D721Med (cell line): ENCODE measurements at regions not wholly inside any gene's neighbourhood (a gene's known extent, or its start where the extent isn't known, plus 50 kb on each side); places are given as distances from the start of the nearest gene placed in this dataset.
"Not testable (repeated sequence)": the region's sequence is repeated elsewhere in the genome, so short reads cannot be mapped to it uniquely, and the experiment has no call there.

Experiments
- DNase-seq: peaks from one replicate; pipeline ENCODE4 v3.0.0; 2011; ENCODE audit warnings: low spot score; ENCODE audit not compliant: insufficient read length
- FAIRE-seq: peaks from 2 replicates; lab custom pipeline; 2011; peaks lifted over from hg19 to GRCh38; lab: Jason Lieb, UNC
- CTCF ChIP-seq: IDR thresholded peaks from 2 replicates; pipeline ENCODE4 v1.5.1; 2012; ENCODE audit warnings: mild to moderate bottlenecking, control low read depth; ENCODE audit not compliant: insufficient read depth; ENCODE audit errors: missing control alignments

- FAIRE-seq (no peak), DNase-seq (no peak)
- TF ChIP-seq CTCF: no peak
Observed at GRCh38 chr14:23881282-23881681, 72.3 kb upstream of the DHRS4 start.

GRCh38 chr14:23883684-23884540, 69.7 kb upstream of the DHRS4 start:
- FAIRE-seq (no peak), DNase-seq (no peak)

GRCh38 chr14:23884541-23884904, 69.0 kb upstream of the DHRS4 start:
- no peak for DNase-seq
- TF ChIP-seq CTCF: no peak
- FAIRE-seq: no peak

More at GRCh38 chr14:23883684-23884540, 69.7 kb upstream of the DHRS4 start:
- no peak for TF ChIP-seq CTCF

GRCh38 chr14:23887536-23887935, 66.0 kb upstream of the DHRS4 start:
- no peak for TF ChIP-seq CTCF
- FAIRE-seq (no peak), DNase-seq (no peak)

GRCh38 chr14:23891717-23892116, 61.9 kb upstream of the DHRS4 start:
- not testable (repeated sequence) for DNase-seq, FAIRE-seq

- not testable (repeated sequence) for FAIRE-seq, DNase-seq
Observed at GRCh38 chr14:23892289-23892688, 61.3 kb upstream of the DHRS4 start.

- no peak for FAIRE-seq
- DNase-seq: no peak
- TF ChIP-seq CTCF: no peak
Observed at GRCh38 chr14:23894362-23895052, 59.1 kb upstream of the DHRS4 start.

GRCh38 chr14:23895053-23895419, 58.5 kb upstream of the DHRS4 start:
- DNase-seq: no peak
- no peak for TF ChIP-seq CTCF
- FAIRE-seq: no peak
